ENCODE measurements at regions not wholly inside any gene's neighbourhood (a gene's known extent, or its start where the extent isn't known, plus 50 kb on each side); places are given as distances from the start of the nearest gene placed in this dataset.
"Not testable (repeated sequence)": the region's sequence is repeated elsewhere in the genome, so short reads cannot be mapped to it uniquely, and the experiment has no call there.

DNA sequence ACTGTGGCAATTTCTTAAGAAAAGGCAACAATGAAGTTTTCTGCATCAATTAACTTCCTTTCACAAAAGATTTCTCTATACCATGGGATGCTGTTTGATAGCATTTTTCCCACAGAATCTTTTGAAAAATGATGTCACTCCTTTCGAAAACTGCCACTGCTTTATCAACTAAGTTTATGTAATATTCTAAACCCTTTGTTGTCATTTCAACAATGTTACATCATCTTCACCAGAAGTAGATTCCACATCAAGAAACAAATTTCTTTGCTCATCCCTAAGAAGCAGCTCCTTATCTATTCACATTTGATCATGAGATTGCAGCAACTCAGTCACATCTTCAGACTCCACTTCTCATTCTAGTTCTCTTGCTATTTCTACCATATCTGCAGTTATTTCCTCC lies 116.1 kb upstream of the KCND3 start:
- DNase-seq: no peak

- DNase-seq: no peak
Observed at GRCh38 chr1:112110031-112110430, 120.6 kb upstream of the KCND3 start.

- no peak for DNase-seq
Observed at GRCh38 chr1:112111734-112112133, 122.3 kb upstream of the KCND3 start.

DNA sequence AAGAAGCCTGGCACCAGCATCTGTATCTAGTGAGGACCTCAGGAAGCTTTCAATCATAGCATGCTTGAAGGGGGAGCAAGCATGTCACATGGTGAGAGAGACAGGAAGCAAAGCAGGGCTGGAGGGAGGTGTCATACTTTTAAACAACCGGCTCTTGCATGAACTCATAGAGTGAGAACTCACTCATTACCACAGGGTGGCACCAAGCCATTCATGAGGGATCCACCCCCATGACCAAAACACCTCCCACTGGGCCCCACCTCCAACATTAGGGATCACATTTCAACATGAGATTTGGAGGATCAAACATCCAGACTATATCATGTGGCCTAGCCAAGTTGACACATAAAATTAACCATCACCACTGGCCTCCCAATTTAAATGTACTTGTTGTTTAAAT lies 125.1 kb upstream of the KCND3 start:
- DNase-seq: no peak

- no peak for DNase-seq
Observed at GRCh38 chr1:112126598-112126997, 137.1 kb upstream of the KCND3 start.

DNA sequence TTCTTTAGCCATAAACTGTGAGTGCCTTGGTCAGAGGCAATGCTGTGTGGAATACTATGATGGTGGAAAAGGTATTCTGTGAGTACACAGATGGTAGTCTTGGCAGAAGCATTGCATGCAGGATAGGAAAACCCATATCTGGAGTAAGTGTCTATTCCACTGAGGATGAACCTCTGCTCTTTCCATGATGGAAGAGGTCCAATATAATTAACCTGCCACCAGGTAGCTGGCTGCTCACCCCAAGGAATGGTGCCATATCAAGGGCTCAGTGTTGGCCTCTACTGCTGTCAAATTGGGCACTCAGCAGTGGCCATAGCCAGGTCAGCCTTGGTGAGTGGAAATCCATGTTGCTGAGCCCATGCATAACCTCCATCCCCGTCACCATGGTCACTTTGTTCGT lies 138.1 kb upstream of the KCND3 start:
- not testable (repeated sequence) for DNase-seq

- DNase-seq: no peak
Observed at GRCh38 chr1:112133487-112133886, 144.0 kb upstream of the KCND3 start.

DNA sequence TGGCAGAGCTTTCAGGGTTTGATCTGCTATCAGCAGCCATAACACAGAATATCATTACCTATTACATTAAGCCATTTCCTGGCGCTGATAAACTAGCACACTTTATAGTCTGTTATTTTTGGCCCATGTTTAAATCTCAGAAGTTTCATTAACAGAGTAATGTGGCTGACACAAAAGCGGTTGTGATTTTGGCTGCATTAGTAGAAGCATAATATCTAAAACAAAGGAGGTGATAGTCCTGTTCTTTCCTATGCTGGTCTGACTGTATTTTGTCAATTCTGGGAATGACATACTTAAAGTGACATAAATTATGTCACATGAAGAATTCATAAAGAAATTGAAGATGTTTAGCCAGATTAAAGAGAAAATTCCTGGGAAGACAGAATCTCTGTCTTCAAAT lies 151.3 kb upstream of the KCND3 start:
- DNase-seq: no peak

GRCh38 chr1:112141301-112141700 lies 151.8 kb upstream of the KCND3 start:
- no peak for DNase-seq

- DNase-seq: no peak
Observed at GRCh38 chr1:112141923-112142322, 152.5 kb upstream of the KCND3 start.

GRCh38 chr1:112143871-112144441 lies 154.5 kb upstream of the KCND3 start:
- no peak for DNase-seq

GRCh38 chr1:112144733-112145426 lies 155.4 kb upstream of the KCND3 start:
- DNase-seq: no peak

- DNase-seq: no peak
Observed at GRCh38 chr1:112146201-112146715, 156.8 kb upstream of the KCND3 start.

DNA sequence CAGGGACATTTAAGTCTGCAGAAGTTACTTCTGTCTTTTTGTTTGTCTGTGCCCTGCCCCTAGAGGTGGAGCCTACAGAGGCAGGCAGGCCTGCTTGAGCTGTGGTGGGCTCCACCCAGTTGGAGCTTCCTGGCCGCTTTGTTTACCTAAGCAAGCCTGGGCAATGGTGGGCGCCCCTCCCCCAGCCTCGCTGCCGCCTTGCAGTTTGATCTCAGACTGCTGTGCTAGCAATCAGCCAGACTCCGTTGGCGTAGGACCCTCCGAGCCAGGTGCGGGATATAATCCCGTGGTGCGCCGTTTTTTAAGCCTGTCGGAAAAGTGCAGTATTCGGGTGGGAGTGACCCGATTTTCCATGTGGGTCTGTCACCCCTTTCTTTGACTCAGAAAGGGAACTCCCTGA lies 170.7 kb upstream of the KCND3 start:
- DNase-seq: not testable (repeated sequence)

GRCh38 chr1:112165375-112165774 lies 175.9 kb upstream of the KCND3 start:
- DNase-seq: no peak

- no peak for DNase-seq
Observed at GRCh38 chr1:112169517-112169916, 180.0 kb upstream of the KCND3 start.

- DNase-seq: no peak
Observed at GRCh38 chr1:112172294-112172882, 182.9 kb upstream of the KCND3 start.

GRCh38 chr1:112177314-112177713 lies 187.8 kb upstream of the KCND3 start:
- DNase-seq: no peak

- DNase-seq: no peak
Observed at GRCh38 chr1:112188611-112189010, 199.1 kb upstream of the KCND3 start.

- DNase-seq: no peak
Observed at GRCh38 chr1:112196008-112196588, 199.9 kb upstream of the CTTNBP2NL start.

- DNase-seq: no peak
Observed at GRCh38 chr1:112196731-112197130, 199.3 kb upstream of the CTTNBP2NL start.

DNA sequence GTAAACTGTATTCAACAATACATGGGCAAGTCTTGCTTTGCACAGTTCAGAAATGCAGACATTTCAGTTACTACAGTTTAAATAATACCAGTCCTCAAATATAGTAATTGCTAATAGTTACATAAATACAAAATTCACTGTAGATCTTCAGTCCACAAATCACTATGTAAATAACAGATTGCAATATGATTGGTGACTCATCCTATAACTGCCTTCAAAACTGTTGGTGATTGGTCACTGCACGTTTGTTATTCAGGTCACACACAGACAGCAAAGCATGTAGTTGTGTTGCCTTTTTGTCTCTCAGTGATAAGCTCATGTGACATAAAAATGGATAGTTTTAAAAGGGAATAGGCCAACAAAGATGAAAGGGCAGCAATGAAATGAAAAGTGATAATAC lies 186.5 kb upstream of the CTTNBP2NL start:
- no peak for DNase-seq

- DNase-seq: no peak
Observed at GRCh38 chr1:112219267-112219666, 176.7 kb upstream of the CTTNBP2NL start.

GRCh38 chr1:112230232-112230631 lies 165.8 kb upstream of the CTTNBP2NL start:
- DNase-seq: no peak
